DOHH2 (cell line): ENCODE measurements at regions not wholly inside any gene's neighbourhood (a gene's known extent, or its start where the extent isn't known, plus 50 kb on each side); places are given as distances from the start of the nearest gene placed in this dataset.

ENCODE experiments used
- H3F3A ChIP-seq: fragments of 200-600 bp; sonication (generic), shearing (Covaris generic); 2 replicates; pipeline ENCODE4 v1.6.0; 2016; ENCODE audit warnings: antibody characterized with exemption, mild to moderate bottlenecking; ENCODE audit not compliant: control insufficient read depth, insufficient read depth
- H3K27ac ChIP-seq: fragments of 200-600 bp; sonication (generic); 2 replicates; pipeline ENCODE4 v1.5.1; 2014; ENCODE audit warnings: low read depth, mild to moderate bottlenecking, low read length, moderate library complexity
- H3K27me3 ChIP-seq: fragments of 200-600 bp; sonication (generic); 2 replicates; pipeline ENCODE4 v1.6.1; 2014; ENCODE audit warnings: mild to moderate bottlenecking, low read length, mixed read lengths; ENCODE audit not compliant: control insufficient read depth
- H3K36me3 ChIP-seq: fragments of 200-600 bp; sonication (generic); 2 replicates; pipeline ENCODE4 v1.6.1; 2014; ENCODE audit warnings: mild to moderate bottlenecking, low read length, moderate library complexity, mixed read lengths; ENCODE audit not compliant: control insufficient read depth
- H3K4me1 ChIP-seq: fragments of 200-600 bp; sonication (generic); 2 replicates; pipeline ENCODE4 v1.6.1; 2014; ENCODE audit warnings: mild to moderate bottlenecking, low read length, mixed read lengths; ENCODE audit not compliant: control insufficient read depth
- H3K4me2 ChIP-seq: fragments of 200-600 bp; sonication (generic); 2 replicates; pipeline ENCODE4 v1.6.0; 2014; ENCODE audit warnings: mild to moderate bottlenecking, low read length, moderate library complexity
- H3K4me3 ChIP-seq: fragments of 200-600 bp; sonication (generic); 2 replicates; pipeline ENCODE4 v1.5.1; 2014; ENCODE audit warnings: mild to moderate bottlenecking, low read length, mixed read lengths
- H3K79me2 ChIP-seq: fragments of 200-600 bp; sonication (generic); 2 replicates; pipeline ENCODE4 v1.6.1; 2014; ENCODE audit warnings: mild to moderate bottlenecking, low read length, mixed read lengths; ENCODE audit not compliant: control insufficient read depth
- H3K9me2 ChIP-seq: fragments of 200-600 bp; sonication (generic); replicated peaks from 2 replicates; pipeline ENCODE4 v1.6.1; 2014; ENCODE audit warnings: mild to moderate bottlenecking, low read length, mixed read lengths; ENCODE audit not compliant: control insufficient read depth
- H3K9me3 ChIP-seq: fragments of 200-600 bp; sonication (generic); 2 replicates; pipeline ENCODE4 v1.6.1; 2014; ENCODE audit warnings: antibody characterized with exemption, low read length, mixed read lengths; ENCODE audit not compliant: control insufficient read depth, insufficient read depth
- H4K20me1 ChIP-seq: fragments of 200-600 bp; sonication (generic); 2 replicates; pipeline ENCODE4 v1.6.0; 2014; ENCODE audit warnings: low read depth, mild to moderate bottlenecking, antibody characterized with exemption, low read length, moderate library complexity; ENCODE audit not compliant: control insufficient read depth, insufficient read depth
- CTCF ChIP-seq: fragments of 200-600 bp; sonication (generic); IDR thresholded peaks from one replicate; pipeline ENCODE4 v1.5.1; 2014; ENCODE audit warnings: antibody characterized with exemption, mild to moderate bottlenecking, low read depth, low read length; ENCODE audit not compliant: poor library complexity, severe bottlenecking
- EZH2phosphoT487 ChIP-seq: fragments of 200-600 bp; sonication (generic); IDR thresholded peaks from 2 replicates; pipeline ENCODE4 v1.6.1; 2017; ENCODE audit warnings: borderline replicate concordance, mild to moderate bottlenecking, antibody characterized with exemption, low read length, moderate library complexity, mixed read lengths

GRCh38 chr1:57894315-57894714, 470.5 kb upstream of the DAB1 start:
- H3K27me3 ChIP-seq = no peaks in the 10 kb centered on the region
- no peak overlapping the region for H3K4me3 ChIP-seq
- no peaks in the 10 kb centered on the region for H3K79me2 ChIP-seq
- no peak overlapping the region for H3K27ac ChIP-seq
- H3K36me3 ChIP-seq = no peaks in the 10 kb centered on the region
- no peaks in the 10 kb centered on the region for H3K9me2 ChIP-seq
- H3K4me1 ChIP-seq = no peaks in the 10 kb centered on the region
- H4K20me1 ChIP-seq = no peaks in the 10 kb centered on the region
- no peak overlapping the region for H3K4me2 ChIP-seq
- H3F3A ChIP-seq = no peaks in the 10 kb centered on the region
- TF ChIP-seq EZH2phosphoT487 (no peak), CTCF (no peak)
- H3K9me3 ChIP-seq = no peaks in the 10 kb centered on the region

DNA sequence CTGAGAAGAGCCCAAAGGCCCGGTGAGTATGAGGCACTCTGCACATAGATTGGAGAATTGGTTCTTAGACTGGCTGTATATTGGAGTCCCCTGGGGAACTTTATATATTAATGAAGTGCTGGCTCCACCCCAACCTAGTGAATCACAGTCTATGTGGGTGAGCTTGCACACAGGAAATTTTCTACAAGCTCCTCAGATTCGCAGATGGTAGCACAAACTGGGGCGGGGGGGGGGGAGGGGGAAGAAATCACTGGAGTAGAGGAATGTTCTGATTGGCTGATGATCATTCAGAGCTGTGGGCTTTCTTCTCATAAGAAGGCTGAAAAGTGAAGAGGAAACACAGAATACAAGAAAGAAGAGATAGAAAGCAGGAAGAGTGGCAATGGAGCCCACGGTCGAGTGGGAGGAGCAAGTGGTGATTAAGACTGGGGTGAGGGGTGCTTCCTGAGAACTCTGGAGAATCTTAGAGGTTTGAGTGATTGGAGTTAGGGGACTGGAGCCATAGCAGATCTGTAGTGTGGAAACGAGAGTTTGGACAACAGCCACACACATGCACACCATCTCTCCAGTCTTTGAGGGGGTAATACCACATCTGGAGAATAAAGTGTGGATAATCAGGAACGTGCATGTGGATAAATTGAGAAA, 465.9 kb upstream of the DAB1 start:
- no peaks in the 10 kb centered on the region for H3K79me2 ChIP-seq
- H3K4me3 ChIP-seq = no peak overlapping the region
- no peaks in the 10 kb centered on the region for H4K20me1 ChIP-seq
- no peak overlapping the region for H3K27ac ChIP-seq
- no peaks in the 10 kb centered on the region for H3K9me2 ChIP-seq
- H3F3A ChIP-seq = no peaks in the 10 kb centered on the region
- no peak for TF ChIP-seq EZH2phosphoT487
- no peak for TF ChIP-seq CTCF
- no peaks in the 10 kb centered on the region for H3K4me1 ChIP-seq
- no peaks in the 10 kb centered on the region for H3K9me3 ChIP-seq
- H3K27me3 ChIP-seq = no peaks in the 10 kb centered on the region
- no peak overlapping the region for H3K4me2 ChIP-seq
- H3K36me3 ChIP-seq = no peaks in the 10 kb centered on the region

DNA sequence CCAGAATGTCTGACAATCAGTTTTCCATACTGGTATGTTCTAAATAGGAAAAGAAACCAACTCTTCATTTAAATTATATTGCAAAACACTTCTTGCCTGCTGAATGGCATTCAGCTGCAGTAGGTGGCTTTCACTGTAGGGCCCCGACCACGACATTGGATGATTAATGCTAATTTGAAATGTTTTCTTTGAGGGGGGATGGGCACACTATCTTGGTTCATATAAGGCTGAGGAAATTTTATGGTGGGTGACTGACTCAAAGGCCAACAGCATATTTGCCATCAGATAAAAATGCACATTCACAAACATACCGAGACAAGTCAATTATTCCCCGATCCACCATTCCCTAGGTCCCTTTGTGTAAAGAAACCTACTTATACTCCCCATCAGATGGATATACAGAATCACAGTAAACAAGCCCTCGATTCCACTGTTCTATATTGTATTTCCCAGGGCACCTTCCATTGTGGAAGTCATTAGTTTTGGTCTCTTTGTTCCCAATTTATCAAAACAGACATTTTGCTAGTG, 464.2 kb upstream of the DAB1 start:
- Histone ChIP-seq H3K9me3 (no peaks in the 10 kb centered on the region), H3K79me2 (no peaks in the 10 kb centered on the region), H3K4me3 (no peak overlapping the region), H3K4me1 (no peaks in the 10 kb centered on the region), H3K27me3 (no peaks in the 10 kb centered on the region), H3K9me2 (no peaks in the 10 kb centered on the region), H3F3A (no peaks in the 10 kb centered on the region), H3K4me2 (no peak overlapping the region), H3K36me3 (no peaks in the 10 kb centered on the region), H4K20me1 (no peaks in the 10 kb centered on the region), H3K27ac (no peak overlapping the region)
- no peak for TF ChIP-seq EZH2phosphoT487

- Histone ChIP-seq H3K27me3 (no peaks in the 10 kb centered on the region), H3K4me2 (no peak overlapping the region), H3K4me3 (no peak overlapping the region), H3K9me2 (no peaks in the 10 kb centered on the region), H4K20me1 (no peaks in the 10 kb centered on the region), H3K9me3 (no peaks in the 10 kb centered on the region), H3K79me2 (no peaks in the 10 kb centered on the region), H3F3A (no peaks in the 10 kb centered on the region), H3K4me1 (no peaks in the 10 kb centered on the region), H3K36me3 (no peaks in the 10 kb centered on the region), H3K27ac (no peak overlapping the region)
- no peak for TF ChIP-seq CTCF
- no peak for TF ChIP-seq EZH2phosphoT487
Observed at GRCh38 chr1:57886376-57886775, 462.5 kb upstream of the DAB1 start.
